Jurkat, Clone E6-1 (cell line): ENCODE measurements at regions not wholly inside any gene's neighbourhood (a gene's known extent, or its start where the extent isn't known, plus 50 kb on each side); places are given as distances from the start of the nearest gene placed in this dataset.

Source experiments
- DNase-seq: peaks from one replicate; pipeline ENCODE4 v3.0.0-alpha.2; 2011; ENCODE audit warnings: low read depth, low spot score
- H3K4me3 ChIP-seq: 2 replicates; pipeline ENCODE4 v1.5.1; 2011; ENCODE audit warnings: mild to moderate bottlenecking, low read length, control low read depth, moderate library complexity

DNA sequence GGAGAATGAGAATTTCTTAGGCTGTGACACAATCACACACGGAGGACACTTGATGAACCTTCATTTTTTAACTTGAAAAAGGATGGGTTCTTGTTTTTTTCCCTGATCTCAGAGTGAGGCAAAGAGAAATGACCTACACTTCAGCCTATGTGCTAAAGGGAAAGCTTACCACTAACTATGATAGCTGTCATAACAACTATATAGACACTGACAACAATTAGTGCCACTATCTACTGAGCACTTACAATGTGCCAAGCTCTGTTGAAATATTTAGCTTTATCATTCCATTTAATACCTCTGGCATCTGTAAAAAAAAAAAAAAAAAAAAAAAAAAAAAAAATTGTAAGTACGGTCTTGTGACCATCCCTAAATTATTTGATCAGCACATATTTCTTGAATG is 135.9 kb upstream of the WWC1 start:
- no peak for DNase-seq
- H3K4me3 ChIP-seq, result no peak overlapping the region

DNA sequence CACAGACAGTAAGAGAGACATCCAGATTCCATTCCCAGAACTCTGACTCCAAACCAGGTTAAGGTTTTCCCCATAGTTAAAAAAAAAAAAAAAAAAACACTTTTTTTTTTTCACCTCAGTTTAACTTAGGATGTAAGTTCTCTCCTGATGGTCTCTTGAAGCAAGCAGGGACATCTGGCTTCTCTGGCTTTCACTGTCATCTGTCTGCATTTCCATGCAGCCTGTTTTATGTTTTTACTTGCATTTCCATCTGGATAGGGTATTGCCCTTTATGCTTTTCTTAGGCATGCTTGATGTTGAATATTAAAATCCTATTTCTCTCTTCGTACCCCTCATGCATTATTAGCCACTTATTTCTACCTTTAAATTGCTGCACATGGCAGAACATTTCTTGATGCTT is 135.3 kb upstream of the WWC1 start:
- DNase-seq, result no peak
- H3K4me3 ChIP-seq, result no peak overlapping the region

DNA sequence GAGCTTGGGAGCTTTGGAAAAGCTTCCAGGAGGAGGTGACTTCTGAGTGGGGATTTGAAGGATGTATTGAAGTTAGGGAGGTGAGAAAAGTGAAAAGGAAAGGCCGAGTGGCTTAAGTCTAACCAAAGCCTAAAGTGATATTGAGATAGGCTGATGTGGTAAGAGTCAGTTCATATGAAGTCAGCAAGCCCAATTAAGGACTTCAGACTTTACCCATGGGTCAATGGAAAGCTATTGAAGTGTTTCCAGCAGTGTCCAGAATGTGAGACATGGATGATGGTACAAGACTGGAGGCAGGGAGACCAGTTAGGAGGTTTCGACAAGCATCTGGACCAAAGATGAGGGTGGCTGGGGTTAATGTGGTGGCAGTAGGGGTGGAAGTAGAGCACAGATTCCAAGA is 134.3 kb upstream of the WWC1 start:
- DNase-seq, result no peak
- H3K4me3 ChIP-seq, result no peak overlapping the region

- DNase-seq, result peak; percentile 42
- no peak overlapping the region for H3K4me3 ChIP-seq
Observed at GRCh38 chr5:168159425-168159824, 132.0 kb upstream of the WWC1 start.

DNA sequence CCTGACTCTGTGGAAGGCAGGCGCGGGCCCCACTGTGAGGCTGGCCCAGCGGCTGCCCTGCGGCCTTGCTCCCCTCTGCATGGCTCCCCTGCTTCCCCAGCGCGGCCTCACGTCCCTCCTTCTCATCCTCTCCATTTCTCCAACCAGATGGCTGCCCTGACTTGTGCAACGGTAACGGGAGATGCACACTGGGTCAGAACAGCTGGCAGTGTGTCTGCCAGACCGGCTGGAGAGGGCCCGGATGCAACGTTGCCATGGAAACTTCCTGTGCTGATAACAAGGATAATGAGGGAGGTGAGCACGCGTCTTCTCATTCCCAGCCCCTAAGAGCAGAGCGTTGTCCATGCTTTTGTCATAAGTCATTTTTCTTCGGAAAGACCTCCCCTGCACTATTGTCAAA is 129.0 kb upstream of the WWC1 start:
- no peak for DNase-seq
- no peak overlapping the region for H3K4me3 ChIP-seq

GRCh38 chr5:168163966-168164365 is 127.5 kb upstream of the WWC1 start:
- no peak for DNase-seq
- H3K4me3 ChIP-seq, result no peak overlapping the region

DNA sequence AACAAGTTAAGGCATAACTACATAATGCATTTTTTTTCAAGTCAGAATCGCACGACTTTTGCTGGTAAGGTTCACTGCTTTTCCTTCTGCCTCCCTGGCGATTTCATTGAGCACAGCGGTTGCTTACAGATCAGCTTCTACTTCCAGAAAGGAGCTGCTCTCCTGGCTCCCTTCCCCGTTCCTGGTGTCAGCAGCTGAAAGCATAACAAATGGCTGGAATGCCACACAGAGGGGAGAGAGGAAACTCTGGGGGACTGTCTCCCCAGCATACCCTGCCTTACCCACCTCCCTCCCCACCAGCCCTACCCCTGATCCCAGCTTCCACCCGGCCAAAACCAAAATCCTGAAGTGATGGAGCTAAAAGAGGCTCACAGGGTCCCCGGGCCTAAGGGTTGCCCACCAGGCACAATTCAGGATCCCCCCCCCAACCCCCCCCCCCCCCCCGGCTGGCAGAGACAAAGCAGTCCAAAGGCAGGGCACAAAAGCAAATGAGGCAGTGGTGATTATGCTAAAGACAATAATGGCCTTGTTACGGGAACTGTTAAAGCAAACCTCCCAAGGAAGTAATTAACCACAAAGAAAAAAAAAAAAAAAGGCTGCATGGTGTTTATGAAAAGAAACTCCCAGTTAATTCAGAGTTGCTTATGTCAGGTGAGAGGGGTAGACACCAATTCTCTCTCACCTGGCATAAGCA is 126.1 kb upstream of the WWC1 start:
- H3K4me3 ChIP-seq, result no peak overlapping the region
- peak; percentile 48 for DNase-seq

DNA sequence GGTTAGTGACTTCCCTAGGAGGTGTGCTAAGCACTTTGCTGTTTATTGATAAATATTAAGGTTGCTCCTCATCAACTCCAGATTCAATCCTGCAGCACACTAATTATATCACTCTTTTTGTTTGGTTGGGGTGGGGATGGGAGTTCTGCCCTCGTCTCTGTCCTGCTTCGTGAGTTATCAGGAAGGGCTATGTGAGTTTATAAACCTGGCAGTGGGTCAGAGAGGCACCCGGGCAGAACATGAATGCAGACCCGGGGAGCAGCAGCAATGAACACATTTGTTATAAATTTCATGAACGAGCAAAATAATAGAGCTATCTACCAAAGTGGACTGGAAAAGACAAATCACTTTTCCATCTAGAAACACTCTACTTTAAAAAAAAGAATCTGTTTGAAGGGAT is 125.5 kb upstream of the WWC1 start:
- H3K4me3 ChIP-seq, result no peak overlapping the region
- no peak for DNase-seq

DNA sequence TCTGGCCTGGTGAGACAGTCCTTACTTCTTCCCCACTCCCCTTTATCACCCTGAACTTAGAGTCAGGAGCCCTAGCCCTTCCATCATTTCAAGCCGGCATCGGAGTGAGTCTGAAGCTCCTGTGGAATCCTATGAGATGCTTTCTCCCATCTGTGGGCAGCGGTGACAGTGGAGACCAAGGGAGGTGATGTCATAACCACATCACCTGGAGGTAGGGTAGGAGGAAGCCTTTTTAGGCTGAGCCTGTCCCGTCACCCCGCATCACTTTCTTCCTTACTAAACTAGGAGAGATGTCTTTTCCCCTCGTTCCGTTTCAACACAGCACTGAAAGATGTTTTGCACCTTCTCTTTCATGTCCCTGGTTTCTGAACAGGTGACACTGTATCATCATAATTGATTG is 124.1 kb upstream of the WWC1 start:
- H3K4me3 ChIP-seq, result no peak overlapping the region
- no peak for DNase-seq

DNA sequence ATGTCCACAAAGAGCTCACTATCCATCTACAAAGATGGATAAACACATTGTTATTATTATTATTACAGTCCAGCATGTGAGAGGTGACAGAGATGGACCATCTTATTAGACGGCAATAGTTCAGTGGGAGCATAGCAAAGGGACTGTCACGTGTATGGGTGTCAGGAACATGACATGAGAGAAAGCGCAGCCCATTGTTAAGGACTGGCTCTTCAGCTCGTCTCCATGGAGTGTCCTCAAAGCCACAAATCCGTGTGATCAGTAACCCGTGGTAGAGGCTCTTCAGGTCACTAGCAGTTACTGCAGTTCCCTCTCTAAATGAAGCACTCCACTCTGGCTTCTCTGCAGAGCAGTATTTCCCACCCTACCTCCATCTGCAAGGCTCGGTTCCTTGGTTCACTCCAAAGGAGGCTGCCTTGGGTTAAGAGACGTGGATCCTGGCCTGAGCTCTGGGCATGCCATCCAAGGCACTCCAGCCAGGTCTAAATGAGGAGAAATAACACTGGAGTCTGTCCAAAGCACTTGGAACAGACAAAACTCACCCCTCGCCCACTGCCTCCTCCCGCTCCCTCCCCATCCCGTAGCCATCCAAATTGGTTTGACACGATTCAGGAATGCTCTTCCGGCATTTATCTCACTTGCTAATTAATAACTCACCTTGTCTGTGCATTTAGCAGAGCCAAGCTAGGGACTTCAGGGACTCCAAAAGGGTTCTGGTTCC is 122.3 kb upstream of the WWC1 start:
- no peak for DNase-seq
- H3K4me3 ChIP-seq, result no peak overlapping the region

DNA sequence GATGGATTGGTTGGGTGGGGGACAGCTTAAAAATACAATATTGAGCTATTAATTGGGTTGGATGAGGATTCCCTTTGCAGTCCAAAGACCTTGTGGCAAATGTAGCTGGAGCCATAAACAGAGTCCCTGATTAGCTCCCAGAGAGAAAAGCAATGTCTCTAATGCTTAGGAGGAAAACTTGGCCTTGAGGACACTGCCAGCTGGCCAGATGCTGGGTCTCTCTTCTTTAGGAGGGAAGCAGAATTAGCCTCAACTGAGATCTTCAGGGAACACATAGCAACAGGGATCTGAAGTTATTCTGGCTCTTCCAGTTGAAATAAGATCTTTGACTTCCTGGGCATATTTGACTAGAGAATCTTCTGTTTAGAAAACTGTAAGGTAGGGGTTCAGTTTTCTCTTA is 121.7 kb upstream of the WWC1 start:
- no peak overlapping the region for H3K4me3 ChIP-seq
- DNase-seq, result no peak

- DNase-seq, result no peak
- H3K4me3 ChIP-seq, result no peak overlapping the region
Observed at GRCh38 chr5:168171901-168172759, 119.3 kb upstream of the WWC1 start.

DNA sequence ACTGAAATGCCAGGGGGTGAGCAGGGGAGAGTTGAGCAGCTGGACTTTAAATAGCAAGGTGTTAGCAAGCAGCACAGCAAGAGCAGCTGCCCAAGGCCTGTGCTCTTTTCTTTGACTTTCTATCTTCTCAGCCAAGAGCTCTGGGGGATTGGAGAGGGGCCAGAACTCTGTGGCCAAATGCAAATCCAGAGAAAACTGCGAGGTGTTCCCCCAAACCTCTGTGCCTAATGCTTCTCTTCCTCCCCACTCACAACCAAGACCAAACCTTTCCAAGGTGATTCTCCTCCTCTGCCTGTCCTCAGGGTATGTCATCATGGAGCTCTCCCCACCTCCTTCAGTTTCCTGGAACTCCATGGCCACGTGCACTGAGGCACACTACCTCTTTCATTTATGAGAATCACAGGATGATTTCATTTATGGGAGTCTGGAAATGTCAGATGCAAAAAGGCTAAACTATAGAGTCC is 118.7 kb upstream of the WWC1 start:
- DNase-seq, result no peak
- no peak overlapping the region for H3K4me3 ChIP-seq

GRCh38 chr5:168174376-168174775 is 117.1 kb upstream of the WWC1 start:
- no peak for DNase-seq
- H3K4me3 ChIP-seq, result no peak overlapping the region

GRCh38 chr5:168176251-168176650 is 115.2 kb upstream of the WWC1 start:
- DNase-seq, result no peak
- no peak overlapping the region for H3K4me3 ChIP-seq

DNA sequence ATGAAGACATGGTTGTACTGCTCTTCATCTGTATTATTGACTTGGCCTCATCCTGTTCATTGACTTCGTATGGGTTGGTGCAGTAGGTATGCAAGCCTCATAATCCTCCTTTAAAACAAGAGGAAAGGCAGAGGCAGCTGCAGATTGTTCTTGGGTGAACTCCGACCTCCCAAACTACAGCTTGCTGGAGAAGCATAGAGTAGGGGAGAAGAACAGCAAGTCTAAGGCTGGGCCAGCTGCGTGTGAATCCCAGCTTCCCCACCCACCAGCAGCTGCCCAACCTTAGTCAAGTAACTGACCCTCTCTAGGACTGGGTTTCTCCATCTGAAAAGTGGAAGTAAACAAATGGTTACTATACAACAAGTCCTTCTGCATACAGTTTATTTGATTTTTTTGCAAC is 114.5 kb upstream of the WWC1 start:
- DNase-seq, result no peak
- H3K4me3 ChIP-seq, result no peak overlapping the region

DNA sequence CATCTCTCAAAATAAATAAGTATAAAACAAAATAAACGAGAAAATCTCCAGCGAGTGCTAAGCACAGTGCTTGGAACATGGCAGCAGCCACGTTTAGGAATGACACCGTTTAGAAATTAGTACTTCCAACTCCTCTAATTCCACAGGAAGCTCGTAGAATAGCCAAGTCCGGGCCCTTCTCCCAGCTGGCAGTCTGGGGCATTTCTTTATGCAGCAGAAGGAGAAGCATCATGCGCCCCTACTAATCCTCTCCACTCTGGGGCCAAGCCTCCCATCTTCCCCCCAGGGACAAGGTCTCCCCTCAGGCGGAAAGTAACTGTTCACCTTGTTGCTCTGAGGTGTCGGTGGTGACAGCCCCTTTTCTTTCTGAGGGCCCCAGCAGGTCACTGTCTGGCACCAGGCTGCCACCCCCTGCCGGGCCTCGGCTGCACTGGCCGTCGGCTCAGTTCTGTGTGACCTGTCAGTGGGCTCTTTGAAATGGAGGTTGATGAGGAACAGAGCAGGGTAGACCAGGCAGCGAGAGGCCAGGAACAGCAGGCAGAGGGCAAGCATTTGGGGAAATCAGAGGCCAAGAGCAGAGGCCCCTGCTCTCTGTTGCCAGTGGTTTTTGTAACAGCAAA is 113.5 kb upstream of the WWC1 start:
- no peak for DNase-seq
- H3K4me3 ChIP-seq, result no peak overlapping the region

DNA sequence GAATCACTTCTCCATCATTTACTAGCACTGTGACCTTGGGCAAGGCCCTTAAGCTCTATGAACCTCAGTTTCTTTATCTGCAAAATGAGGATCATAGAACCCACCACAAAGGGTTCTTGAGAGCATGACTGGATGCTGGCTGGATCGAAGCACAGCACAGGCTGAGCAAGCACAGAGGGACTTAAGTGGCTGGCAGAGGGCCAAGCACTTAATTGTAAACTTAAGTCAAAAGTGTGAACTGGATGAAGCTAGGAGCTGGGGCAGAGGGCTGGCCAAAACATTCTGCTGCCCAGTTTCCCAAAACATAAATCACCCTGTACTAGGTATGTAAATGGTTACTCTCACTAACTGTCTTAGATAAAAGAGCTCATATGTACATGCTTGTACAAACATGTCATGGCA is 112.3 kb upstream of the WWC1 start:
- no peak overlapping the region for H3K4me3 ChIP-seq
- DNase-seq, result no peak

DNA sequence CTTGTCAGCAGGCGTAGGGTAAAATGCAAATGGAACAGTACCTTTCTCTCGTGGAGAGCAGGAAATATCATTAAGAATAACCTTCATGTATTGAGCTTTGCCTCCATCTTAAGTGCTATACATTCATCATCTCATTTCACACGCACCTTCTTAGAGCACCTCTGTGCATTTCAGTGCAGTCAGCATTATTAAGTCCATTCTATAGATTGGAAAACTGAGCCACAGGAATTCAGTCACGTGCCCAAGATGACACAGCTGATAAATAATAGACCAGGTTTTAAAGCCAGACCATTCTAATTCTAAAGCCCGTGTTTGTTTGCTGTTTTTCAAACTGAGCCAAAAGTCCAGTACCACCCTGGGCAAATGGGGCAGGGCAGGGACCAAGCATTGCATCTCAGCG is 109.2 kb upstream of the WWC1 start:
- DNase-seq, result no peak
- H3K4me3 ChIP-seq, result no peak overlapping the region

DNA sequence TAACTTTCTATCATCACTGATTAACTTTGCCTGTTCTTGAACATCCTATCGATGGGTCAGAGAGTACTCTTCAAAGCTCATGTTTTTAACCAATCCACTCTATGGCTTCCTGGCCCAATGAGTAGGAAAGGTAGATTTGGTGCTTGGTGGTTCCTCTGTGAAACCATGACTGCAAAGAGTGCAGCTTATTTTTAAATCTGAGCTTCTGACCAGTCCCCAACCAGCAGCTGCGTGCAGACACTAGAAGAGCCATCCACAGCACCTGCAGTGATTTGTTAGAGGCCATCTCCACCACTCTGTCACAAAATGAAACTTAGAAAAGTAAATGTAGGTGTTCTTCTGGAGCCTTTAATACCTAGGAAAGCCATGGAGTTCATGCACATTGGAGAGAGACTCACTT is 107.3 kb upstream of the WWC1 start:
- H3K4me3 ChIP-seq, result no peak overlapping the region
- no peak for DNase-seq
